ENCODE measurements at regions not wholly inside any gene's neighbourhood (a gene's known extent, or its start where the extent isn't known, plus 50 kb on each side); places are given as distances from the start of the nearest gene placed in this dataset.

DNA sequence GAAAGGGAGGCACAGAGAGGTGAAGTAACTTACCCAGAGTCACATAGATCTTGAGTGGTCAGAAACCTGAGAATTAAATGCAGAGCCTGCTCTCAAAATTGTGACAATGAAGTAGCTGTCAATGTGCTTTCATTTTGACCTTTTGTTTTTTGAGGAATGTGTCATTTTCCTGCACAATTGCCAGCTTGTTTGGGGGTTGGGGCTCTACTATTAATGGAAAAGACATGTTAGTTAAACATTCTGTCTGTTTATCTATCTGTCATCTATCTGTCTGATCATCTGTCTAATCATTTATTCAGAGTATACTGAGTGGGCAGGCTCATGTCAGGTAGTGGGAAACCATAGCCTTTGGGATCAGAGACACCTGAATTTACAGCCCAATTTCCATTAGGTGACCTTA, 428.4 kb downstream of the TSN start (continued):
- TF ChIP-seq, protein P1, sequence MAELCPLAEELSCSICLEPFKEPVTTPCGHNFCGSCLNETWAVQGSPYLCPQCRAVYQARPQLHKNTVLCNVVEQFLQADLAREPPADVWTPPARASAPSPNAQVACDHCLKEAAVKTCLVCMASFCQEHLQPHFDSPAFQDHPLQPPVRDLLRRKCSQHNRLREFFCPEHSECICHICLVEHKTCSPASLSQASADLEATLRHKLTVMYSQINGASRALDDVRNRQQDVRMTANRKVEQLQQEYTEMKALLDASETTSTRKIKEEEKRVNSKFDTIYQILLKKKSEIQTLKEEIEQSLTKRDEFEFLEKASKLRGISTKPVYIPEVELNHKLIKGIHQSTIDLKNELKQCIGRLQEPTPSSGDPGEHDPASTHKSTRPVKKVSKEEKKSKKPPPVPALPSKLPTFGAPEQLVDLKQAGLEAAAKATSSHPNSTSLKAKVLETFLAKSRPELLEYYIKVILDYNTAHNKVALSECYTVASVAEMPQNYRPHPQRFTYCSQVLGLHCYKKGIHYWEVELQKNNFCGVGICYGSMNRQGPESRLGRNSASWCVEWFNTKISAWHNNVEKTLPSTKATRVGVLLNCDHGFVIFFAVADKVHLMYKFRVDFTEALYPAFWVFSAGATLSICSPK (IDR thresholded peaks at IDR 0.05; ENCODE audit: borderline replicate concordance): no peak
- TF ChIP-seq SLC30A9 (CRISPR knock-in tag; IDR thresholded peaks at IDR 0.05) (no peak), TGIF2 (CRISPR knock-in tag; IDR thresholded peaks at IDR 0.05) (no peak), SAFB2 (IDR thresholded peaks at IDR 0.05; ENCODE audit: borderline replicate concordance, low read depth, low read length, severe bottlenecking) (no peak)
- TF ChIP-seq, protein P2, sequence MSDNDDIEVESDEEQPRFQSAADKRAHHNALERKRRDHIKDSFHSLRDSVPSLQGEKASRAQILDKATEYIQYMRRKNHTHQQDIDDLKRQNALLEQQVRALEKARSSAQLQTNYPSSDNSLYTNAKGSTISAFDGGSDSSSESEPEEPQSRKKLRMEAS (CRISPR knock-in tag; IDR thresholded peaks at IDR 0.05): no peak

DNA sequence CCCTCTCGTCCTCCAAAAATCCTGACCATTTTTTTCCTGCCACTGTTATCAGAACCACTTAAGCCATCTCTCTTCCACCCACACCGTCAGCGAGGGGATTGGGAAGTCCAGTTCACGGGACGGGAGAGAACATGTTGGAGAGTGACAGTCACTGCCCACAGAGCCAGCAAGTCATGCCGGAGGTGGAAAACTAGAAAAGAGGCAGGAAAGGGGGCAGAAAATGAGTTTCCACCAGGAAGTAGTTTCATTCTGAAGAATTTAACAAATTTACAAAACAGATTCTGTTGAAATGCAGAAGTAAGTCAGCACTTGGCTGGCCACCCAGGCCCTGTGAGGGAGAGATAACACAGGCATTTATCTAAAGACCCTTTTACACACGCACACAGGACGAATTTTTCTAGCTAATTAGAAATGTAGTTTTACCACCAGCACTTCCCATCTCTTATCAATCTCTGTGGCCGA, 431.3 kb downstream of the TSN start:
- in situ Hi-C loops (cut with MboI): no loop called here
- H3K4me3 ChIP-seq: no peak overlapping the region
- H3K9me3 ChIP-seq (replicated peaks; ENCODE audit: control insufficient read depth, insufficient read depth, low read depth, low read length): no peaks in the 10 kb centered on the region
- 0 out of 4 replicates have a peak overlapping the region, but pooled peaks of 1 of the 2 experiments have one; percentile 50 for H3K9ac ChIP-seq (ENCODE audit: insufficient read depth in 1 of 2, low read depth in 2 of 2, low read length in 2 of 2)
- H3K27me3 ChIP-seq (ENCODE audit: control insufficient read depth in 2 of 2, insufficient read depth in 2 of 2, low read length in 2 of 2): peaks cover 0 to 14% of the 10 kb centered on the region in 2 experiments; a peak in 3 of 5 replicates
- intact Hi-C loops (cut with micrococcal nuclease): no loop called here
- peak overlapping the region; percentile 53 for H3K4me2 ChIP-seq (ENCODE audit: insufficient read depth, low read length)
- no peaks in the 10 kb centered on the region for H3K36me3 ChIP-seq (ENCODE audit: control insufficient read depth, insufficient read depth, low read length)
- POLR2A ChIA-PET: no interaction called here
- no peak overlapping the region for H3K27ac ChIP-seq (ENCODE audit: extremely low read depth, low read depth, low read length)
- H4K20me1 ChIP-seq (replicated peaks; ENCODE audit: control insufficient read depth, insufficient read depth, low read length): peaks cover 7% of the 10 kb centered on the region; the same call in 1 of the 2 replicates
- BruUV-seq (replicated peaks): no TSS peak
- ATAC-seq: peak; percentile 48; the same call in 2 of the 3 replicates
- FAIRE-seq: peak; percentile 19
- CTCF ChIA-PET (ENCODE audit: low intra/inter-chr PET ratio): no interaction called here
- DNase-seq (ENCODE audit: extremely low read depth in 1 of 4, low spot score in 3 of 4): peak in 2 of 4 experiments; percentile 17 to 18
- 0% methylated on average over 9 of the region's 9 CpGs for WGBS (ENCODE audit: insufficient coverage, low coverage, missing lambda C conversion rate)
- H3K79me2 ChIP-seq (ENCODE audit: control insufficient read depth, insufficient read depth, low read length): no peaks in the 10 kb centered on the region
- H3K4me1 ChIP-seq (replicated peaks in 1 of 2; ENCODE audit: control insufficient read depth in 2 of 2, insufficient read depth in 2 of 2, low read length in 2 of 2): peaks cover 7 to 9% of the 10 kb centered on the region in 2 experiments; a peak in 3 of 5 replicates
- no peaks in the 10 kb centered on the region for H3K9me1 ChIP-seq (ENCODE audit: control insufficient read depth, insufficient read depth, low read length)
- H2AFZ ChIP-seq (ENCODE audit: low read depth, low read length): peak overlapping the region; percentile 48; the same call in 1 of the 2 replicates
- TF ChIP-seq NCOA6 (IDR thresholded peaks at IDR 0.05) (no peak), PML (IDR thresholded peaks at IDR 0.05; ENCODE audit: low read length) (peak; percentile 54; the same call in 1 of the 2 replicates), CBFA2T3 (IDR thresholded peaks at IDR 0.05) (peak; percentile 61; the same call in 1 of the 2 replicates), MTA2 (IDR thresholded peaks at IDR 0.05; ENCODE audit: low read depth) (0 out of 2 replicates have a peak, but pooled peaks have one; percentile 22), IFI16 (CRISPR knock-in tag; IDR thresholded peaks at IDR 0.05) (no peak), GABPA (tag; conservative IDR thresholded peaks at IDR 0.05; ENCODE audit: low read depth) (0 out of 2 replicates have a peak, but pooled peaks have one; percentile 23), ETV6 (IDR thresholded peaks at IDR 0.05; ENCODE audit: borderline replicate concordance in 1 of 2, low read depth in 2 of 2, low read length in 1 of 2) (peak in 1 of 2 experiments; percentile 47; a peak in 1 of 4 replicates), ETV6 (CRISPR knock-in tag; IDR thresholded peaks at IDR 0.05; ENCODE audit: borderline replicate concordance) (no peak), HMG20B (CRISPR knock-in tag; IDR thresholded peaks at IDR 0.05) (no peak), SMARCE1 (IDR thresholded peaks at IDR 0.05) (peak; percentile 43; the same call in 1 of the 2 replicates)
- TF ChIP-seq, protein P3, sequence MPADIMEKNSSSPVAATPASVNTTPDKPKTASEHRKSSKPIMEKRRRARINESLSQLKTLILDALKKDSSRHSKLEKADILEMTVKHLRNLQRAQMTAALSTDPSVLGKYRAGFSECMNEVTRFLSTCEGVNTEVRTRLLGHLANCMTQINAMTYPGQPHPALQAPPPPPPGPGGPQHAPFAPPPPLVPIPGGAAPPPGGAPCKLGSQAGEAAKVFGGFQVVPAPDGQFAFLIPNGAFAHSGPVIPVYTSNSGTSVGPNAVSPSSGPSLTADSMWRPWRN (IDR thresholded peaks at IDR 0.05; ENCODE audit: low read depth): peak; percentile 74
